ENCODE measurements at regions not wholly inside any gene's neighbourhood (a gene's known extent, or its start where the extent isn't known, plus 50 kb on each side); places are given as distances from the start of the nearest gene placed in this dataset.

GRCh38 chr9:119955276-119955675, 586.0 kb upstream of the BRINP1 start:
- H2AK5ac ChIP-seq (ENCODE audit: low read depth, low read length): no peak overlapping the region
- no peak overlapping the region for H3K18ac ChIP-seq (ENCODE audit: low read length)
- no peak overlapping the region for H2BK120ac ChIP-seq (ENCODE audit: low read depth, low read length)
- no peak overlapping the region for H3K23ac ChIP-seq (ENCODE audit: low read depth, low read length, poor library complexity)
- no peak overlapping the region for H2BK15ac ChIP-seq (ENCODE audit: low read length)
- no peaks in the 10 kb centered on the region for H3K36me3 ChIP-seq (replicated peaks in 1 of 2; ENCODE audit: control insufficient read depth in 2 of 2, insufficient read depth in 2 of 2, low read length in 2 of 2)
- no peaks in the 10 kb centered on the region for H3K4me1 ChIP-seq (ENCODE audit: control insufficient read depth in 2 of 2, insufficient read depth in 1 of 2, low read depth in 1 of 2, low read length in 2 of 2)
- no peaks in the 10 kb centered on the region for H3K9me3 ChIP-seq (replicated peaks in 1 of 2; ENCODE audit: control insufficient read depth in 2 of 2, insufficient read depth in 1 of 2, low read depth in 1 of 2, low read length in 2 of 2)
- no peak overlapping the region for H2AFZ ChIP-seq (ENCODE audit: low read length)
- no peak overlapping the region for H3K4me3 ChIP-seq (ENCODE audit: low read length in 2 of 2)
- H3K14ac ChIP-seq (ENCODE audit: low read length): no peak overlapping the region
- no peak overlapping the region for H2BK5ac ChIP-seq (ENCODE audit: low read length)
- H4K91ac ChIP-seq (ENCODE audit: low read depth, low read length, poor library complexity): no peak overlapping the region
- H3K27me3 ChIP-seq (ENCODE audit: control insufficient read depth in 3 of 3, insufficient read depth in 3 of 3, low read depth in 1 of 3, low read length in 3 of 3): no peaks in the 10 kb centered on the region
- H4K8ac ChIP-seq (ENCODE audit: low read depth, low read length): no peak overlapping the region
- H2BK12ac ChIP-seq (ENCODE audit: low read length): no peak overlapping the region
- no peak for DNase-seq (ENCODE audit: low spot score)
- no peak overlapping the region for H3K9ac ChIP-seq (ENCODE audit: low read depth, low read length, poor library complexity)
- H3K4ac ChIP-seq (ENCODE audit: low read length): no peak overlapping the region
- WGBS, 2 donors (ENCODE audit: extremely low coverage in 2 of 2, insufficient read length in 2 of 2, insufficient replicate concordance in 1 of 2): no CpG with 5 or more reads among the region's 3 CpGs
- no peaks in the 10 kb centered on the region for H3K79me1 ChIP-seq (ENCODE audit: low read depth, low read length)
- H3K4me2 ChIP-seq (ENCODE audit: insufficient read depth, low read length, poor library complexity, severe bottlenecking): no peak overlapping the region
- no peak overlapping the region for H3K27ac ChIP-seq (replicated peaks; ENCODE audit: low read length)

- Histone ChIP-seq H3K4me1 (ENCODE audit: control insufficient read depth in 2 of 2, insufficient read depth in 1 of 2, low read depth in 1 of 2, low read length in 2 of 2) (no peaks in the 10 kb centered on the region), H2BK5ac (ENCODE audit: low read length) (no peak overlapping the region), H4K8ac (ENCODE audit: low read depth, low read length) (no peak overlapping the region), H3K4me2 (ENCODE audit: insufficient read depth, low read length, poor library complexity, severe bottlenecking) (no peak overlapping the region), H3K23ac (ENCODE audit: low read depth, low read length, poor library complexity) (no peak overlapping the region), H3K9me3 (replicated peaks in 1 of 2; ENCODE audit: control insufficient read depth in 2 of 2, insufficient read depth in 1 of 2, low read depth in 1 of 2, low read length in 2 of 2) (no peaks in the 10 kb centered on the region), H2AFZ (ENCODE audit: low read length) (no peak overlapping the region), H2AK5ac (ENCODE audit: low read depth, low read length) (no peak overlapping the region), H3K9ac (ENCODE audit: low read depth, low read length, poor library complexity) (no peak overlapping the region), H3K14ac (ENCODE audit: low read length) (no peak overlapping the region), H3K27ac (replicated peaks; ENCODE audit: low read length) (no peak overlapping the region), H3K18ac (ENCODE audit: low read length) (no peak overlapping the region), H2BK120ac (ENCODE audit: low read depth, low read length) (no peak overlapping the region), H3K27me3 (ENCODE audit: control insufficient read depth in 3 of 3, insufficient read depth in 3 of 3, low read depth in 1 of 3, low read length in 3 of 3) (no peaks in the 10 kb centered on the region), H4K91ac (ENCODE audit: low read depth, low read length, poor library complexity) (no peak overlapping the region), H3K36me3 (replicated peaks in 1 of 2; ENCODE audit: control insufficient read depth in 2 of 2, insufficient read depth in 2 of 2, low read length in 2 of 2) (no peaks in the 10 kb centered on the region), H2BK12ac (ENCODE audit: low read length) (no peak overlapping the region), H3K4ac (ENCODE audit: low read length) (no peak overlapping the region), H3K4me3 (ENCODE audit: low read length in 2 of 2) (no peak overlapping the region), H3K79me1 (ENCODE audit: low read depth, low read length) (no peaks in the 10 kb centered on the region), H2BK15ac (ENCODE audit: low read length) (no peak overlapping the region)
- no peak for DNase-seq (ENCODE audit: low spot score)
- no CpG with 5 or more reads among the region's 3 CpGs for WGBS, 2 donors (ENCODE audit: extremely low coverage in 2 of 2, insufficient read length in 2 of 2, insufficient replicate concordance in 1 of 2)
Observed at GRCh38 chr9:119951591-119951990, 582.4 kb upstream of the BRINP1 start.

GRCh38 chr9:119951090-119951489, 581.9 kb upstream of the BRINP1 start:
- Histone ChIP-seq H3K4me2 (ENCODE audit: insufficient read depth, low read length, poor library complexity, severe bottlenecking) (no peak overlapping the region), H3K27ac (replicated peaks; ENCODE audit: low read length) (no peak overlapping the region), H2AK5ac (ENCODE audit: low read depth, low read length) (no peak overlapping the region), H4K8ac (ENCODE audit: low read depth, low read length) (no peak overlapping the region), H2BK5ac (ENCODE audit: low read length) (no peak overlapping the region), H2BK120ac (ENCODE audit: low read depth, low read length) (no peak overlapping the region), H3K79me1 (ENCODE audit: low read depth, low read length) (no peaks in the 10 kb centered on the region), H3K4me3 (ENCODE audit: low read length in 2 of 2) (no peak overlapping the region), H3K23ac (ENCODE audit: low read depth, low read length, poor library complexity) (no peak overlapping the region), H3K9ac (ENCODE audit: low read depth, low read length, poor library complexity) (no peak overlapping the region), H3K27me3 (ENCODE audit: control insufficient read depth in 3 of 3, insufficient read depth in 3 of 3, low read depth in 1 of 3, low read length in 3 of 3) (no peaks in the 10 kb centered on the region), H3K4ac (ENCODE audit: low read length) (no peak overlapping the region), H4K91ac (ENCODE audit: low read depth, low read length, poor library complexity) (no peak overlapping the region), H2AFZ (ENCODE audit: low read length) (no peak overlapping the region), H2BK15ac (ENCODE audit: low read length) (no peak overlapping the region), H2BK12ac (ENCODE audit: low read length) (no peak overlapping the region), H3K36me3 (replicated peaks in 1 of 2; ENCODE audit: control insufficient read depth in 2 of 2, insufficient read depth in 2 of 2, low read length in 2 of 2) (no peaks in the 10 kb centered on the region), H3K18ac (ENCODE audit: low read length) (no peak overlapping the region), H3K4me1 (ENCODE audit: control insufficient read depth in 2 of 2, insufficient read depth in 1 of 2, low read depth in 1 of 2, low read length in 2 of 2) (no peaks in the 10 kb centered on the region), H3K14ac (ENCODE audit: low read length) (no peak overlapping the region), H3K9me3 (replicated peaks in 1 of 2; ENCODE audit: control insufficient read depth in 2 of 2, insufficient read depth in 1 of 2, low read depth in 1 of 2, low read length in 2 of 2) (no peaks in the 10 kb centered on the region)
- DNase-seq (ENCODE audit: low spot score): no peak
- WGBS, 2 donors (ENCODE audit: extremely low coverage in 2 of 2, insufficient read length in 2 of 2, insufficient replicate concordance in 1 of 2): no CpG with 5 or more reads among the region's 1 CpG

GRCh38 chr9:119945686-119946085, 576.5 kb upstream of the BRINP1 start:
- no peak overlapping the region for H3K14ac ChIP-seq (ENCODE audit: low read length)
- H4K8ac ChIP-seq (ENCODE audit: low read depth, low read length): no peak overlapping the region
- H3K9ac ChIP-seq (ENCODE audit: low read depth, low read length, poor library complexity): no peak overlapping the region
- H2BK5ac ChIP-seq (ENCODE audit: low read length): no peak overlapping the region
- no peak overlapping the region for H2BK15ac ChIP-seq (ENCODE audit: low read length)
- no peaks in the 10 kb centered on the region for H3K79me1 ChIP-seq (ENCODE audit: low read depth, low read length)
- no peaks in the 10 kb centered on the region for H3K9me3 ChIP-seq (replicated peaks in 1 of 2; ENCODE audit: control insufficient read depth in 2 of 2, insufficient read depth in 1 of 2, low read depth in 1 of 2, low read length in 2 of 2)
- no peak overlapping the region for H3K4me3 ChIP-seq (ENCODE audit: low read length in 2 of 2)
- H3K4ac ChIP-seq (ENCODE audit: low read length): no peak overlapping the region
- H3K23ac ChIP-seq (ENCODE audit: low read depth, low read length, poor library complexity): no peak overlapping the region
- no peaks in the 10 kb centered on the region for H3K27me3 ChIP-seq (ENCODE audit: control insufficient read depth in 3 of 3, insufficient read depth in 3 of 3, low read depth in 1 of 3, low read length in 3 of 3)
- H3K27ac ChIP-seq (replicated peaks; ENCODE audit: low read length): no peak overlapping the region
- no peak overlapping the region for H2AFZ ChIP-seq (ENCODE audit: low read length)
- no peak overlapping the region for H3K4me2 ChIP-seq (ENCODE audit: insufficient read depth, low read length, poor library complexity, severe bottlenecking)
- no peak for DNase-seq (ENCODE audit: low spot score)
- H3K18ac ChIP-seq (ENCODE audit: low read length): no peak overlapping the region
- H4K91ac ChIP-seq (ENCODE audit: low read depth, low read length, poor library complexity): no peak overlapping the region
- peaks cover 0 to 2% of the 10 kb centered on the region in 2 donors for H3K4me1 ChIP-seq (ENCODE audit: control insufficient read depth in 2 of 2, insufficient read depth in 1 of 2, low read depth in 1 of 2, low read length in 2 of 2)
- H3K36me3 ChIP-seq (replicated peaks in 1 of 2; ENCODE audit: control insufficient read depth in 2 of 2, insufficient read depth in 2 of 2, low read length in 2 of 2): no peaks in the 10 kb centered on the region
- no peak overlapping the region for H2BK120ac ChIP-seq (ENCODE audit: low read depth, low read length)
- H2AK5ac ChIP-seq (ENCODE audit: low read depth, low read length): no peak overlapping the region
- no CpG with 5 or more reads among the region's 7 CpGs for WGBS, 2 donors (ENCODE audit: extremely low coverage in 2 of 2, insufficient read length in 2 of 2, insufficient replicate concordance in 1 of 2)
- H2BK12ac ChIP-seq (ENCODE audit: low read length): no peak overlapping the region

Data from neuronal stem cell (in vitro differentiated cells).